ENCODE measurements at regions not wholly inside any gene's neighbourhood (a gene's known extent, or its start where the extent isn't known, plus 50 kb on each side); places are given as distances from the start of the nearest gene placed in this dataset.

DNA sequence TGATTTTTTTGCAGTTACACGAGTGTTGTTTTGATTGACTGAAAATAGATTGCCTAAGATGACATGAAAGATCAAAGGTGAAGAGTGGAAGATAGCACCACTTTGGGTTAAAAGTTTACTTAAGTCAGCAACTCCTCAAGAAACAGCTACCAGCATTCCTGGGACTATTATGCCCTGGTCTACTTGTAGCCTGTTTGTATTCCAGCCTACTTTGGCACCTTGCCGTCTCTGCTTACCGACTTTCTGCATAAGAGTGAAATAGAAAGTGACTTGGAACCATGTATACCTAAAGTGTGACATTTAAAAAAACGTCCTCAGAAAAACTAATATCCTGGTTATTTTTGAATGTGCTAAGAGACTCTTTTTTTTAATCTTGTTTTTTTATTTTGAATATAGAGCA is 631.5 kb upstream of the PTBP2 start:
- no peaks in the 10 kb centered on the region for H3K9me3 ChIP-seq (ENCODE audit: control insufficient read depth, low read depth, low read length)
- TF ChIP-seq, protein P1, sequence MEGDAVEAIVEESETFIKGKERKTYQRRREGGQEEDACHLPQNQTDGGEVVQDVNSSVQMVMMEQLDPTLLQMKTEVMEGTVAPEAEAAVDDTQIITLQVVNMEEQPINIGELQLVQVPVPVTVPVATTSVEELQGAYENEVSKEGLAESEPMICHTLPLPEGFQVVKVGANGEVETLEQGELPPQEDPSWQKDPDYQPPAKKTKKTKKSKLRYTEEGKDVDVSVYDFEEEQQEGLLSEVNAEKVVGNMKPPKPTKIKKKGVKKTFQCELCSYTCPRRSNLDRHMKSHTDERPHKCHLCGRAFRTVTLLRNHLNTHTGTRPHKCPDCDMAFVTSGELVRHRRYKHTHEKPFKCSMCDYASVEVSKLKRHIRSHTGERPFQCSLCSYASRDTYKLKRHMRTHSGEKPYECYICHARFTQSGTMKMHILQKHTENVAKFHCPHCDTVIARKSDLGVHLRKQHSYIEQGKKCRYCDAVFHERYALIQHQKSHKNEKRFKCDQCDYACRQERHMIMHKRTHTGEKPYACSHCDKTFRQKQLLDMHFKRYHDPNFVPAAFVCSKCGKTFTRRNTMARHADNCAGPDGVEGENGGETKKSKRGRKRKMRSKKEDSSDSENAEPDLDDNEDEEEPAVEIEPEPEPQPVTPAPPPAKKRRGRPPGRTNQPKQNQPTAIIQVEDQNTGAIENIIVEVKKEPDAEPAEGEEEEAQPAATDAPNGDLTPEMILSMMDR (optimal IDR thresholded peaks at IDR 0.05 in 1 of 3, IDR thresholded peaks at IDR 0.05 in 1 of 3, conservative IDR thresholded peaks at IDR 0.05 in 1 of 3; ENCODE audit: extremely low read depth in 1 of 3, insufficient read depth in 2 of 3, low read length in 3 of 3) = no peak
- TF ChIP-seq EZH2 (IDR thresholded peaks at IDR 0.05; ENCODE audit: low read length) = no peak
- dilution Hi-C loops (cut with MboI; ENCODE audit: extremely low pct_ligation_motif_present, low sequenced_read_pairs) = no loop called here
- no peak overlapping the region for H3K4me2 ChIP-seq (ENCODE audit: control insufficient read depth, extremely low read depth, insufficient read depth, low read depth, low read length)
- H3K4me3 ChIP-seq (ENCODE audit: control insufficient read depth in 2 of 3, extremely low read depth in 1 of 3, insufficient read depth in 2 of 3, low read depth in 1 of 3, low read length in 3 of 3) = no peak overlapping the region
- DNase-seq (ENCODE audit: low read depth, low spot score) (no peak), FAIRE-seq (no peak)
- peaks cover 3% of the 10 kb centered on the region for H3K27me3 ChIP-seq (ENCODE audit: control insufficient read depth, extremely low read depth, insufficient read depth, low read length)
- H3K36me3 ChIP-seq (ENCODE audit: control insufficient read depth in 2 of 2, extremely low read depth in 1 of 2, insufficient read depth in 2 of 2, low read length in 2 of 2) = no peaks in the 10 kb centered on the region
- H3K79me2 ChIP-seq (ENCODE audit: control insufficient read depth, insufficient read depth, low read length) = no peaks in the 10 kb centered on the region
- H2AFZ ChIP-seq (ENCODE audit: control insufficient read depth, low read length) = no peak overlapping the region
- no peak overlapping the region for H3K27ac ChIP-seq (ENCODE audit: control insufficient read depth, insufficient read depth, low read length)
- H4K20me1 ChIP-seq (ENCODE audit: control insufficient read depth, extremely low read depth, insufficient read depth, low read length) = no peaks in the 10 kb centered on the region
- H3K9me1 ChIP-seq (ENCODE audit: control insufficient read depth, extremely low read depth, insufficient read depth, low read length) = no peaks in the 10 kb centered on the region
- no peak overlapping the region for H3K9ac ChIP-seq (ENCODE audit: control insufficient read depth, extremely low read depth, insufficient read depth, low read length)
- no peaks in the 10 kb centered on the region for H3K4me1 ChIP-seq (ENCODE audit: control insufficient read depth, extremely low read depth, insufficient read depth, low read length)

DNA sequence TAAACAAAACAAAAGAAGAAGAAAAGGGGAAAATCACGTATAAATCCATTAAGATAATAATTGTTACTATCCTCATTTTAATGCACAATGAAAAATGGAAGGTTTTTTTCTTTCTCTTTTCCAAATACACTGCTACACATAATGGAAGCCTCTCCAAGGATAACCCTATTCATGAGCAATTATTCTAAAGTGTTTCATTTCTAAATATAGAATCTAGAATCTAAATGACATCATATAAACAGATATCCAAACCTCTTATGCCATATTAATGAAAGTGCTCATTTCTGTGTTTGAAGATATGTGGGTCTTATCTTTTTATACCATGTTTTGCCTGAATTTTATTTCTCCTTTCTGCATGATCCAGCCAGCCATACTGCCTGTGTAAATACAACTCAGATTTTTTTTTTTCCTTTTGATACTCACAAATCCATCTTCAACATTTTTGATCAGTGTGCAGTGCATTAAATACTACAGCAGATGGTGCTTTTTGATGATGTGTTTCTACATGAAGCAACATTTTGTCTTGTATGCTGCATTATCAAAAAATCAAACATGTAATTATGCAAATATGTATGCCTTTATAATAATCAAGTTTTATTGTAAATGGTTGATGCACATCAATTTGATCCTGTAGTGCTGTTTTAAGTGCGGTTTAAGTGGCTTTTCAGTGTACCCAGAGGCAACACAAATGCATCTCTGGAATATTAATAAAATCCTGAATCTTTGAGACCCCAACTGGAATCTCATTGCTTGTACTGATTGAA is 625.6 kb upstream of the PTBP2 start:
- DNase-seq (ENCODE audit: low read depth, low spot score) = no peak

More for the DNA sequence above, 625.6 kb upstream of the PTBP2 start:
- Histone ChIP-seq H3K9ac (ENCODE audit: control insufficient read depth, extremely low read depth, insufficient read depth, low read length) (no peak overlapping the region), H3K27ac (ENCODE audit: control insufficient read depth, insufficient read depth, low read length) (no peak overlapping the region), H3K27me3 (ENCODE audit: control insufficient read depth, extremely low read depth, insufficient read depth, low read length) (no peaks in the 10 kb centered on the region), H3K4me3 (ENCODE audit: control insufficient read depth in 2 of 3, extremely low read depth in 1 of 3, insufficient read depth in 2 of 3, low read depth in 1 of 3, low read length in 3 of 3) (no peak overlapping the region), H3K4me1 (ENCODE audit: control insufficient read depth, extremely low read depth, insufficient read depth, low read length) (no peaks in the 10 kb centered on the region), H4K20me1 (ENCODE audit: control insufficient read depth, extremely low read depth, insufficient read depth, low read length) (no peaks in the 10 kb centered on the region), H3K9me3 (ENCODE audit: control insufficient read depth, low read depth, low read length) (no peaks in the 10 kb centered on the region), H3K79me2 (ENCODE audit: control insufficient read depth, insufficient read depth, low read length) (no peaks in the 10 kb centered on the region), H2AFZ (ENCODE audit: control insufficient read depth, low read length) (no peak overlapping the region), H3K36me3 (ENCODE audit: control insufficient read depth in 2 of 2, extremely low read depth in 1 of 2, insufficient read depth in 2 of 2, low read length in 2 of 2) (no peaks in the 10 kb centered on the region), H3K9me1 (ENCODE audit: control insufficient read depth, extremely low read depth, insufficient read depth, low read length) (no peaks in the 10 kb centered on the region), H3K4me2 (ENCODE audit: control insufficient read depth, extremely low read depth, insufficient read depth, low read depth, low read length) (no peak overlapping the region)
- no peak for TF ChIP-seq EZH2 (IDR thresholded peaks at IDR 0.05; ENCODE audit: low read length)
- TF ChIP-seq, protein P1 (optimal IDR thresholded peaks at IDR 0.05 in 1 of 3, IDR thresholded peaks at IDR 0.05 in 1 of 3, conservative IDR thresholded peaks at IDR 0.05 in 1 of 3; ENCODE audit: extremely low read depth in 1 of 3, insufficient read depth in 2 of 3, low read length in 3 of 3) = no peak
- FAIRE-seq = no peak
- dilution Hi-C loops (cut with MboI; ENCODE audit: extremely low pct_ligation_motif_present, low sequenced_read_pairs) = no loop called here

All from keratinocyte (primary cell).